ENCODE measurements at regions not wholly inside any gene's neighbourhood (a gene's known extent, or its start where the extent isn't known, plus 50 kb on each side); places are given as distances from the start of the nearest gene placed in this dataset.

GRCh38 chr19:5392486-5392885 lies 51.9 kb upstream of the PTPRS start:
- DNase-seq, result no peak

- no peak for DNase-seq
These were observed 52.5 kb upstream of the PTPRS start for GRCh38 chr19:5393088-5393487.

- no peak for DNase-seq
These were observed 54.2 kb upstream of the PTPRS start for GRCh38 chr19:5394551-5395505.

GRCh38 chr19:5395556-5395955 lies 54.9 kb upstream of the PTPRS start:
- DNase-seq, result no peak

GRCh38 chr19:5396096-5396939 lies 55.7 kb upstream of the PTPRS start:
- no peak for DNase-seq

- no peak for DNase-seq
These were observed 56.4 kb upstream of the PTPRS start for GRCh38 chr19:5396963-5397362.

- no peak for DNase-seq
These were observed 57.2 kb upstream of the ZNRF4 start for GRCh38 chr19:5397804-5398692.

- no peak for DNase-seq
These were observed 56.5 kb upstream of the ZNRF4 start for GRCh38 chr19:5398693-5399057.

- DNase-seq, result peak; percentile 84
These were observed 51.1 kb upstream of the ZNRF4 start for GRCh38 chr19:5403968-5404640.
